ENCODE measurements at regions not wholly inside any gene's neighbourhood (a gene's known extent, or its start where the extent isn't known, plus 50 kb on each side); places are given as distances from the start of the nearest gene placed in this dataset.

DNA sequence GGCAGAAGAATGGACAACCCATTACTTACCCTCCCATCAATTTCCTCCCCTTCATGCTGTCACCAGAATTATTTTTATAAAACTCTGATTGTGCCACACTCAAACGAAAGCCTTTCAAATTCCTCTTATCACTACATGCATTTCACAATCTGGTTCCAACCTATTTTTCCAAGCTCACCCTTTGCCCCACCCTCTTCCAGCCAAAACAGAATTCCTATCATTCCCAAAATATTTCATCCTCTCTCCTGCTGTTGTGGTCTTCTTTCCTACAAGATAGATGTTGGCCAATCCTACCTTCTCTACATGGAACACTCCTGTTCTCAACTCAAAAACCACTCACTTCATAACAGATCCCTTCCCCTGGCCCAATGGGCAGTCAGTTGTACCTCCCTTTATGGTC, 111.5 kb downstream of the ELAPOR2 start:
- no peak for DNase-seq
- no peak overlapping the region for H3K27ac ChIP-seq
- no peaks in the 10 kb centered on the region for H3K27me3 ChIP-seq
- TF ChIP-seq, protein P1, sequence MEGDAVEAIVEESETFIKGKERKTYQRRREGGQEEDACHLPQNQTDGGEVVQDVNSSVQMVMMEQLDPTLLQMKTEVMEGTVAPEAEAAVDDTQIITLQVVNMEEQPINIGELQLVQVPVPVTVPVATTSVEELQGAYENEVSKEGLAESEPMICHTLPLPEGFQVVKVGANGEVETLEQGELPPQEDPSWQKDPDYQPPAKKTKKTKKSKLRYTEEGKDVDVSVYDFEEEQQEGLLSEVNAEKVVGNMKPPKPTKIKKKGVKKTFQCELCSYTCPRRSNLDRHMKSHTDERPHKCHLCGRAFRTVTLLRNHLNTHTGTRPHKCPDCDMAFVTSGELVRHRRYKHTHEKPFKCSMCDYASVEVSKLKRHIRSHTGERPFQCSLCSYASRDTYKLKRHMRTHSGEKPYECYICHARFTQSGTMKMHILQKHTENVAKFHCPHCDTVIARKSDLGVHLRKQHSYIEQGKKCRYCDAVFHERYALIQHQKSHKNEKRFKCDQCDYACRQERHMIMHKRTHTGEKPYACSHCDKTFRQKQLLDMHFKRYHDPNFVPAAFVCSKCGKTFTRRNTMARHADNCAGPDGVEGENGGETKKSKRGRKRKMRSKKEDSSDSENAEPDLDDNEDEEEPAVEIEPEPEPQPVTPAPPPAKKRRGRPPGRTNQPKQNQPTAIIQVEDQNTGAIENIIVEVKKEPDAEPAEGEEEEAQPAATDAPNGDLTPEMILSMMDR (IDR thresholded peaks at IDR 0.05): no peak
- TF ChIP-seq POLR2A (IDR thresholded peaks at IDR 0.05): no peak
- H3K36me3 ChIP-seq: no peaks in the 10 kb centered on the region
- no peaks in the 10 kb centered on the region for H3K4me1 ChIP-seq
- no peak overlapping the region for H3K4me3 ChIP-seq
- intact Hi-C loops (cut with DNase I; ENCODE audit: low total_unique reads): no loop called here
- H3K9me3 ChIP-seq: no peaks in the 10 kb centered on the region

DNA sequence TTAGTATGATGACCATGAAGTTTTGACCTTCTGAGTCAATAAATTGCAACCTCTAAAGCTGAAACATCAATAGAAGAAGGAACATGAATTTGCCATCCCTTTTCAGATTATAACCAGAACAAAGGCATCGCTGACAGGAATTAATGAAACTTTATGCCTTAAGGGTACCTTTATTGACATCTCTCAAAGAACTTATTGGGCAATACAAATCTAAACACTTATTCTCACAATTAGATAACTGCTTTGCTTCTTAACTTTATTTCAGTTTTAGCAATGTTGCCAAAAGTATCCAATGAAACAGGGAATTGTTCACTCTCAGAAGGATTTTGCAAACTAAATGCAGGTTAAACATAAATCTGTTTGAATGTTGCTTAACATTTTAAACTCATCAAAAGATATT, 116.0 kb downstream of the ELAPOR2 start:
- intact Hi-C loops (cut with DNase I; ENCODE audit: low total_unique reads): no loop called here
- H3K9me3 ChIP-seq: no peaks in the 10 kb centered on the region
- TF ChIP-seq, protein P1 (IDR thresholded peaks at IDR 0.05): no peak
- TF ChIP-seq POLR2A (IDR thresholded peaks at IDR 0.05): no peak
- H3K4me1 ChIP-seq: no peaks in the 10 kb centered on the region
- DNase-seq: no peak
- H3K36me3 ChIP-seq: no peaks in the 10 kb centered on the region
- H3K27ac ChIP-seq: no peak overlapping the region
- no peaks in the 10 kb centered on the region for H3K27me3 ChIP-seq
- H3K4me3 ChIP-seq: no peak overlapping the region

DNA sequence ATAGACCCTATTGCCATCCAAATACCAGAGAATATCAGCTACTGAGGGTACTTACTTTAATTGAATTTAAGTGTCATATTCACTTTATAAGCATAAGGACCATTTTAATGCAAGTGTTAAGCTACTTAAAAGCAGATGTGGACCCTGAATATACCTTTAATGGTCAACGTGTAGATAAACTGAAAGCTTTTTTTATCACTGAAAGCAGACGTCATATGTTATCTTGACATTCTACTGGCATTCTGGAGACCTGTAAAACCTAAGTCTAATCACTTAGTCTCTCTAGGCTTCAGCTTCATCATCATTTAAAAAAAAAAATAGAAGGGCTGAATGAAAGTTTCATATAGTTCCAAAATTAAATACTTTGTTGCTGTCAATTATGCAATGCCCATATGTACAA, 116.5 kb downstream of the ELAPOR2 start:
- Histone ChIP-seq H3K4me1 (no peaks in the 10 kb centered on the region), H3K27ac (no peak overlapping the region), H3K9me3 (no peaks in the 10 kb centered on the region), H3K4me3 (no peak overlapping the region), H3K36me3 (no peaks in the 10 kb centered on the region), H3K27me3 (no peaks in the 10 kb centered on the region)
- TF ChIP-seq, protein P1 (IDR thresholded peaks at IDR 0.05): no peak
- TF ChIP-seq POLR2A (IDR thresholded peaks at IDR 0.05): no peak
- no peak for DNase-seq
- intact Hi-C loops (cut with DNase I; ENCODE audit: low total_unique reads): no loop called here

DNA sequence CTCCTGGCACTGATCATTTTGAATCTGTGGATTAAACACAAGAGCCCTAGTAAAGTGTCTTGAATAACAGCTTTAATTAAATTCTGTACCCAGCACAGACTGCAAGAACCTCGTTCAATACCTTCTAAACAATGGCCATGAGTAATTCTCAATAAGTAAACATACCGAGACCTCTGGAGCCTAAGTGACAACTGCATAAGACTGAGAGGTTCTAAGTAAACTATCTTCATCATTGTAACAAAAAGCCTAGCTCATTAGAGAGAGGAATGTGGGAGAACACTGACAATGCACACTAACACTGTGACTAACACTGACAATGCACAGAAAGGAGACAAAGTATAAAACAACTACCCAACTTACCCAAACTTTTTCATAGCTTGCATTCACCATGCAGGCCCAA, 117.4 kb downstream of the ELAPOR2 start:
- TF ChIP-seq, protein P1 (IDR thresholded peaks at IDR 0.05): no peak
- no peak for TF ChIP-seq POLR2A (IDR thresholded peaks at IDR 0.05)
- no peaks in the 10 kb centered on the region for H3K4me1 ChIP-seq
- H3K36me3 ChIP-seq: no peaks in the 10 kb centered on the region
- intact Hi-C loops (cut with DNase I; ENCODE audit: low total_unique reads): no loop called here
- no peaks in the 10 kb centered on the region for H3K27me3 ChIP-seq
- H3K4me3 ChIP-seq: no peak overlapping the region
- DNase-seq: no peak
- H3K27ac ChIP-seq: no peak overlapping the region
- no peaks in the 10 kb centered on the region for H3K9me3 ChIP-seq

DNA sequence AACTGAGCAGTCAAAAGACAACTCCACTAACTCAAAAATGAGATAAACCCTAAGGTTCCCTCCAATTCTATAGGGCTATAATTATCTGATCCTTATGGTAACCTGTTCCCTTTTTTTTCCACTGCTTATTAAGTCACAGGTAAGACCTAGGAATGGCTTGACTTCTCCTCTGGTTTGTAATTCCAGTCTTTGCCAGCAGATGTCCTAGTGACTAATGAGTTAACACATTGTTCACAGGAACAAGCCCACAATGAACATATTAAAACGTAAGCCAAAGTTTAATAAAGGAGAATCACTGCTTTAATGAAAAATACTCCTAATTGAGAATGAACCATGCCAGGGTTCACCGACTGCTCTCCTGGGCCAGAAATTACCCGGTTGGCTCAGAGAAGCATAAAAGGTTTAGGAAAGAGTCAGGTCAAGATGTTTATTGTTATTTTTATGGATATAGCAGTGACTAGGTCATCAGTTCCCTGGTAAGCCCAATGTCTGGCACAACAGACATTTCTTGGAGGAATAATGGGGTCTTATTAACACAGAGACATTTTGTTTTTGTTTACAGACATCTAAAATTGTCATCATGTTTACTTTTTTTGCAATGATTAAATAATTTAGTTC, 120.1 kb downstream of the ELAPOR2 start:
- Histone ChIP-seq H3K4me3 (no peak overlapping the region), H3K4me1 (no peaks in the 10 kb centered on the region), H3K27ac (no peak overlapping the region), H3K36me3 (no peaks in the 10 kb centered on the region), H3K9me3 (no peaks in the 10 kb centered on the region), H3K27me3 (no peaks in the 10 kb centered on the region)
- DNase-seq: peak in 1 of 2 donors; percentile 35
- TF ChIP-seq, protein P1 (IDR thresholded peaks at IDR 0.05): peak; percentile 44 to 73 (median 60)
- no peak for TF ChIP-seq POLR2A (IDR thresholded peaks at IDR 0.05)
- intact Hi-C loops (cut with DNase I; ENCODE audit: low total_unique reads): no loop called here
